Globus pallidus (tissue), 1 donor: ENCODE measurements at regions not wholly inside any gene's neighbourhood (a gene's known extent, or its start where the extent isn't known, plus 50 kb on each side); places are given as distances from the start of the nearest gene placed in this dataset.
"Not testable (repeated sequence)": the region's sequence is repeated elsewhere in the genome, so short reads cannot be mapped to it uniquely, and the experiment has no call there.

ENCODE experiments used
- DNase-seq: peaks from one replicate; pipeline ENCODE4 v3.0.0-alpha.2; 2015; ENCODE audit warnings: low spot score

DNA sequence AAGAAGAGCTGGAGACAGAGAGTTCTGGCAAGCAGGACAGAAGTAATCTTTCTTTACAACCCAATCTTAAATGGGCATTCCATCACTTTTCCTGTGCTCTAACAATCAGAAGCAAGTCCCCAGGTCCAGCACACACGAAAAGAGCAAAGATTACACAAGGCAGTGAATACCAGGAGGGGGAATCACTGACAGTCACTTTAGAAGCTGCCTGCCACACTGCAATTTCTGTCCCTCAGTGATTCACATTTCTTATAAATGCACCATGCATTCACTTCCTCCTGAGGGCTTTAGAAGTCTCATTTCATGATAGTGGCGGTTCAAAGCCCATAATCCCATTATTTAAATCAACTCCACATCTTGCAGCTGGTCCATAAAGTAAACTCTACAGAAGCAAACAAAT, 362.5 kb downstream of the POM121L12 start:
- no peak for DNase-seq

DNA sequence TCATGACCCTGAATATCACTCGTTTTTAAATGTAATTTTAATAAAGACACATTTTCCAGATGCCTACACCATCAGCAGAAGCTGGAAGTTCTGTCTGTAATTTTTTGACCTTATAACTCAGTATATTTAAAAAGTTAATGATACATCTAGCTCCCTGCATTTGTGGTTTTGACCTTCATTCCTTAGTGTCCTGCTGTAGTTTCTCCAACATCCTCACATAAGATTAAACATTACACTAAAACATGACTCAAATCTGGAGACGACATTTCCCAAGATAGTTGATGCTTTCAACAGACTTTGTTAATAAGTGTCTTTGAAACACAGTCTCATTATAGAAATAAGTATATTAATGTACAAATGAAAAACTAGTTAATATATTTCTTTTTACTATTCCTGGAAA, 363.1 kb downstream of the POM121L12 start:
- DNase-seq = no peak

- no peak for DNase-seq
Measured at GRCh38 chr7:53413021-53413420, 377.6 kb downstream of the POM121L12 start.

DNA sequence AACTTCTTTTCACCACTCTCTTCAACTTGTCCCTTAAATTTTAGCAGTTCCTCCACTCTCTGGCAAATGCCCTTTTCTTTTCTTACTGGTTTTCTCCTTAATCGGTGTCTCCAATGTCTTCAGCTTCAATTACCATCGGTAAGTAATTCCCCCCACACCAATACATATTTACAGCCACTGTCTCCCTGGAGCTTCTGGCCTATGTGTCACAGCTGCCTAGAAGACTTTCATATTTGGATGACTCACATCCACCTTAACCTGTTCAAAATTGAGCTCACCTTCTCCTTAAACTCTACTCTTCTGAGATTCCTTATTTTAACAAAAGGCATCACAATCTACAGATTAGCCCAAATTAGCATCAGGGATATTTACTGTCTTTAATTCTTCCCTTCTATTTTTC, 380.4 kb downstream of the POM121L12 start:
- no peak for DNase-seq

DNA sequence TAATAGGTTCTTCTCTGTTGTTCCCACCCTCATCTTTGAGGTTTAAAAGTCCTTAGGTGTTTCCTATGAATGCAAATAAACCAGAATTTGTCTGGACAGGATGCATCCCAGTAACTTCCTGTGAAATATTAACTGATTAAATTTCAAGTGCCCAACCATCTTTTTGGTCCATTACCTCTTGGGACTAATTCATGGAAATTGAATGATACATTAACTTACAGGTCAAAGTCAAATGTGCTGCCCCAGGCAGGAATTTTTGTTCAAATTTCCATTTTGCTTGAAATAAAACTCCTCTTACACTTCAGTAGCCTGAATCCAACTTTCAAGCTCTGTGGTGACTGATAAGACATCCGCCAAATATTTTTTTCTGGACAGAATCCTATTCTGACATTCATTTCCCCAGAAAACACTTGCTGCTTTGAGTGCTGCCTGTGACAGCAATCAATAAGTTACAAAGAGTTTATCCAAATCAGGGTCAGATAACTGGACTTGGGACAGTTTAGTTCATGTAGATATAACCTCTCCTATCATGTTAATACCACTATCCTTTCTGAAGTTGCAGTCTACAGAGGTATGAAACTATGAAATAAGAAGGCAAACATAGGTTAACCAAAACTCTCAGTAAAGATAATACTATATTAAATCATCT, 383.5 kb downstream of the POM121L12 start:
- no peak for DNase-seq

DNA sequence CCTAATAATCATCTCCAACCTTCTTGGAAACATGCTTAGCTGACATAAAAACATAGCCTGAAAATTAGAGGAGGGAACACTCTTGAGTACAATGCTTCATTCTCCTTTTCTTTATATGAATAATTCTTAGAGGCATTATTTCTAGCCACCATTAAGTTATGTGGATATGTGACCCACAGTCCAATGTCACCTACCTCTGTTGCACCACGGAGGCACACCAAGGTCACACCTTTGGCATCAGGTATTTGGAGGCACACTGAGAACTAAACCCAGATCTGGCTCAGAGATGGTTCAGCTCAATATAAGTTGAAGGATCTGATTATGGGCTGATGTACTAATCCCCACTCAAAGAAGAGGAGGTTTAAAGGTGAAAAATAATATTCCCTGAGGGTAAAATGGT, 385.1 kb downstream of the POM121L12 start:
- no peak for DNase-seq

DNA sequence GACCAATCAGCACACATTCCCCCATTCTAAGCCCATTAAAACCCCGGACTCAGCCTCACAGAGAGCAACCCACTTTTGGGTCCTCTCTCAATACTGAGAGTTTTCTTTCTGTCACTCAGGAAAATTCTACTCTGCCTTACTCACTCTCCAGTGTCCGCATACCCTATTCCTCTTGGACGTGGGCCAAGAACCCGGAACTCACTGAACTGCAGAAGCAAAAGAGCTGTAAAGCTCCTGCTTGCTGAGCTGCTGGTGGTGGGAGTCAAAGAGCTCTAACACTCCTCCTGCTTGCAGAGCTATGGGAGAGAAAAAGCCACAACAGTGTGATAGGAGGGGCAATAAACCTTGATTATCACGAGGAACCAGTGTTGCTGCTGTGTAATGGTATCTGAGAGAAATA, 386.9 kb downstream of the POM121L12 start:
- DNase-seq = no peak

DNA sequence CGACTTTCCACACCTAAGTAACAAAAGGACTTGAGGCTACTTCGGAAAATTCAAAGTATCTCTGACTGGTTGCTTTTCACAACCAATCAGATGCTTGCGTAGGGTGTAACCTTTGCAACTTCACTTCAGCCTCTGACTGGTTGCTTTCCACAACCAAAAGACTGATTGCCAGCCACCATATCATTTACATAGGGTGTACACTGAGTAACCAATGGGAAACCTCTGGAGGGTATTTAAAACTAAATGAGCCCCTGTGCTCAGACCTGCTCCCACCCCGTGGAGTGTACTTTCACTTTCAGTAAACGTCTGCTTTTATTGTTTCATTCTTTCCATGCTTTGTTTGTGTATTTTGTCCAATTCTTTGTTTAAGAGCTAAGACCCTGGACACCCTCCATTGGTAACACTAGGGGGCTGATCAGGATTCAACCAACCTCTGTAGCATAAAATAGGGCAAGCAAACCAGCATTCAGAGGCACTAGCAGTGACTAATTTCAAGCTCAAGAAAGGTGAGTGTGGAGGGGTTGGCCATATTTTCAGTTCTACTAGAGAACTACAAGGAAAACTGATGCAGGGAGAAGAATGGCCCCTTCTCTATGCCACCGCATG, 390.8 kb downstream of the POM121L12 start:
- no peak for DNase-seq

DNA sequence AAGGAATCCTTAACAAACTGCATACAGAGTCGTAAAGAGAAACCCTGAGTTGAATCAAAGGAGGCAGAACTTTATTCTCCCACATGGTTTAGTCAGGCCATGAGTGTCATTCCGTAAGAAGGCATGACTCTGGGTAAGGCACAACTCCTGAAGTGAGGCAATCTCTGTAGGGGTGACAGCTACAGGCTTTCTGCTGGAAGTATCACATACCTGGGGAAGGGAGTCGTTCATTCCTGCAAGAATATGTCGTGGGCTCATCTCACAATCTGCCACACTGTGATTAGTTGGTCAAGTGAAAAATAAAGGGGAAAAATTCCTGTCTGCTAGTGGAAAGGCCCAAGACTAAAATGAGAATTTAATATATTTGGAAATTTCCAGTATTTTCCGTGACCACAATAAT, 392.6 kb downstream of the POM121L12 start:
- no peak for DNase-seq

DNA sequence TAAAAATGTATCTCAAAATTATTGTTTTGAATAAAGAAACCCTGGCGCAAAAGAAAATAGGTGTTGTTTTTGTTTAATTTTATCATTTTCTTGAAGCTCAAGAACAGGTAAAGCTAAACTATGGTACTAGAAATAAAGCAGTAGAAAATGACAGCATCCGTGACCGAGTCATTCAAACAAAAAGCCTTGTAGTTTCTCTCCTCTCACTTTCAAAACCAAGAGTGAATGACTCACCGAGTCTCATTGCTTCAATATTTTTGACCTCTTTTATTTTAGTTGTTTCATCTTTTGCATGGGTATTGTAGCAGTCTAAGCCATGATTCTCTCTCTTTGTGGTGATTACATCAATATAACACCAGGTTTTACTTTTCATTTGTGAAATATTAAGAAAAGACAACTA, 396.5 kb downstream of the POM121L12 start:
- DNase-seq = no peak

- no peak for DNase-seq
Measured at GRCh38 chr7:53437336-53437735, 401.9 kb downstream of the POM121L12 start.

DNA sequence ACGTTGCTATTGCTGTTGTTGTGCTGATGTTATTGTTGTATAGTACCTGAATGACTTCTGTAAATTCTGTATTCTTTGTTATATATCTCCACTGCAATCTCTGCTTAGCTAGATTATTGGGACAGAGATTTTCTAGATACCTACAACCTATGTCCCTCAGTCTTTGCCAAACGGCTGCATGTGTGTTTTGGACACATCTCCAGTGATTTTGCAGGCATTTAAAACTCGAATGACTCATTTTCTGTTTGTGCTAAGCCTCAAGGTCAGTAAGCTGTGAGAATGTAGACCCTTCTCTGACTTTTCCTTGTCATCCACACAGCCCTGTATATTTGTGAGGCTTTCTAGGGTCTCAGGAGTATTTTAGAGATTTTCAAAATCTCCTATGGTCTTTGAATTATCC, 410.7 kb downstream of the POM121L12 start:
- no peak for DNase-seq

- DNase-seq = no peak
Measured at GRCh38 chr7:53458636-53459035, 423.2 kb downstream of the POM121L12 start.

DNA sequence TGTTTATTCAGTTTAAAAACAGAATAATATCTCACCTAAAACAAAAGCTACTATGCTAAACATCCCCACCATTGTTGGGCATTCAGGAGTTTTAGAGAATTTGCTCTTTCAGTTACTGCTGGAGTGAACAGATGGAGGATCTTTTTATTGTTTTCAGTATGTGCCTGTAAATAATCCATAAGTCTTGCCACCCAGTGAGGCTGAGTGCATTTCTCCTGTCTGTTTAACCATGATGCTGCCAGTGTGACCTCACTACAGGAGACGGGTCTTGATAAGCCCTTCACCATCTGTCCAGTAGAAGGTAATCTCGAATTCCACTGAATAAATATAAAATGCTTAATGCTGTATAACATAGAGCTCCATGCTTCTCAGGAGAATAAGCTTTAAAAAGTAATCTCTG, 430.9 kb downstream of the POM121L12 start:
- DNase-seq = no peak

GRCh38 chr7:53470336-53470970, 435.0 kb downstream of the POM121L12 start:
- no peak for DNase-seq

- DNase-seq = no peak
Measured at GRCh38 chr7:53473371-53473770, 437.9 kb downstream of the POM121L12 start.

- DNase-seq = no peak
Measured at GRCh38 chr7:53475776-53476175, 440.3 kb downstream of the POM121L12 start.

DNA sequence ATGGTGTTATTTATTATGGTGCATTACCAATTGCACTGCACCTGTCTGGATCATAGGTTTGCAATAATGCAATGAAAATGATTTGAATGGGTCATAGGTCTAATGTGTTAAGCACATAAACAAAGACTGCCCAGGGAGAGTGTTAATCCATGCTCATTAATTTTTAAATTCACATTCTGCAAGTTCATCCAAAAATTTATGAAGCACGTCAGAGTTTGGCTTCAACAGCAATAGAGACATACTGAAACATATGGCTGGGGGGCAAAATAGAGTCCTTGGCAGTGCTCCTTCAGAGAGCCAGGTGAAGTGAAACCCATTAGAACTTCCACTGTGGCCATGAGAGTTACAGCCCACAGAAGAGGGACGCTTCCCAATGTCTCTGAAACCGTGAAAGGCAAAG, 441.1 kb downstream of the POM121L12 start:
- DNase-seq = no peak

GRCh38 chr7:53485354-53485753, 449.9 kb downstream of the POM121L12 start:
- no peak for DNase-seq

GRCh38 chr7:53491051-53491450, 455.6 kb downstream of the POM121L12 start:
- DNase-seq = no peak

- not testable (repeated sequence) for DNase-seq
Measured at GRCh38 chr7:53495181-53495580, 459.7 kb downstream of the POM121L12 start.

DNA sequence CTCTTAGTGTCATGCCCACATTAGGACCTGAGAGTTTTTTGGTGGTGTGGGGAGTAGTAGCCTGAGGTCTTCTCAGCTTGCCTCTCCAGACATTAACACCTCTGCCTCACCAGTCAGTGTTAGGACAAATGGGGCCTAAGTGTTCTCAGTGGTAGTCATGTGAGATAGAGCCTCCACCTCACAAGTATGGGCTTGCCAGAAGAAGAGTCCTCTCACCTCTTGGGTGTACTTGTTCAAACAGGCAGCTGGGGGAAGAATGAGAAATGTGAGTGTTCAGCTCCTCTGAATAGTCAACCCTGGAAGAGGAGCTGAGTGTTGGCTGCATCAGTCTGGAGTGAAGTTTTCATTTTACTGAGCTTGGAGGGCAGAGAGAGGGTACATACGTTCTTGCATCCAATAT, 464.6 kb downstream of the POM121L12 start:
- no peak for DNase-seq

GRCh38 chr7:53504914-53505313, 469.5 kb downstream of the POM121L12 start:
- DNase-seq = no peak

GRCh38 chr7:53518319-53518718, 482.9 kb downstream of the POM121L12 start:
- DNase-seq = no peak
